GM21737 (cell line): ENCODE measurements at regions not wholly inside any gene's neighbourhood (a gene's known extent, or its start where the extent isn't known, plus 50 kb on each side); places are given as distances from the start of the nearest gene placed in this dataset.
"Not testable (repeated sequence)": the region's sequence is repeated elsewhere in the genome, so short reads cannot be mapped to it uniquely, and the experiment has no call there.

Source experiments
- ATAC-seq: cut with Tn5 transposase; IDR thresholded peaks from one replicate; pipeline ENCODE4 v1.9.1; 2021; ENCODE audit warnings: mild to moderate bottlenecking, moderate library complexity; ENCODE audit not compliant: unreplicated experiment

- ATAC-seq, result no peak
These were observed 915.9 kb downstream of the SLC6A15 start for GRCh38 chr12:83996671-83997070.

- ATAC-seq, result no peak
These were observed 927.5 kb downstream of the SLC6A15 start for GRCh38 chr12:83985084-83985483.

- ATAC-seq, result no peak
These were observed 932.2 kb downstream of the SLC6A15 start for GRCh38 chr12:83980398-83980797.

DNA sequence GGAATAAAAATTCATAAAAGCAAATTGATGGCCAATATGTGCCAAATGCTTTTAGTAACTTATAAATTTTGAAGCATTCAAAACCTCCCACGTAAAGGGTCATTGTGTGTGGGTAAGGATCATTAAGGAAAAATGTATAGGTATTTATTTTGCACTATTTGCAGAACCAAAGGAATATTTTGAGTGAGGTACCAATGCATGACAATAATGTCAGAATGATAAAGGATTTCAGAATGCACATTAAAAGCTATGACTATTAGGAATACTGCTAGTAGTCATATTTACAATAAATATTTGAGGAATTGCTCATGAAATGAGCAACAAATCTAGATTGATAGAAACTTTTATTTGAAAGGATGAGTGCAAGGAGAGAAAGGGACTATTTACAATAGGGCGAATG, 932.8 kb downstream of the SLC6A15 start:
- ATAC-seq, result no peak

DNA sequence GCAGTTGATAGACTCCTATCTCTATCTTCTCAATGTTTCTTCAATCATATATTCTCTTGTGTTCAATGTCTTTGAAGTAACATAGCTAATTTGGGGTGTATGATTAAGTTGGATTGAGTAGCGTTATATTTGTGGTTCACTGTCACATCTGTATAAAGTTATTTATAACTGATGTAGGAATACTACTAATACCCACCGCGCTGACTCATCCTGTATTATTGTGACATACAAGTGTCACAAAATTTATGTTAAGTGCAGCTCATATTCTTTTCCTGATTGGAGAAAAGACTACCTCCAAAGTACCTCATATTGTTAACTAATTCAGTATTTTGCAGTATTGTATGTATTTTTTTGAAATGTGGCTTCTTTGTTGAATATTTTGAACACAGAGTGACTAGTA, 940.8 kb downstream of the SLC6A15 start:
- no peak for ATAC-seq

DNA sequence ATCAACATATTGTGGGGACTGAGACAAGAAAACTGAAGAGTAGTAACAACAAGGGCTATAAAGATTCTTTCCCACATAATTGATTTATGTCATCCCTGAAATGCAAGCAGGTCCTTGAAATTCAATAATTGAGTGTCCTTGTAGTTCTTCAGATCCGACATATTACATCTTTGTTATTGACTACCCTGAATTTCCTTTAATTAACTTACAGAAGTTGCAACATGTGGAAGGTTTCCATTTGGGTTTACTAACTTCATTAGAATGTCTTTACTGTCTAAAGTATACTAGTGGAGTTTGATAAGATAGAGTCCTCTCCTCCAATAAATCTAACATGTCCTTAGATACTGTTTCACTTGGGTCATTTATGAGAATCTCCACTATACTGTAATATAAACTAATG, 951.8 kb downstream of the SLC6A15 start:
- ATAC-seq, result no peak

DNA sequence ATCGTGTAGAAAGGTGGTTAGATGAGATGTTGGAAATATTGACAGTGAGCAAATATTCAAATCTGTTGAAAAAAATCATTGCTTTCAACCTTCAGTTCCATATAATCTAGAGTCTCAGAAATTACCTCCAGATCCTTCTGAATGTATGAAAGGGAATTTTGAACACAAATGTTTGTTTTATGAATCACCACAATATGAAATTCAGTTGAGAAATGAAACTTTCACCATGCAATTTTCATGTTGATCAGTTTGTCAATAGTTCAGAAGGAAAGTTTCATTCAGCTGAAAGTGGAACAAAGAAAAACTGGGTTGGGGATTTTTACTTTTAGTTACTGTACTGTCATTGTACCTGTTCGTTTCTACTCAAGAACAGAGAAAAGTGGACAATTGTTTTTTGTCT, 953.6 kb downstream of the SLC6A15 start:
- ATAC-seq, result no peak

GRCh38 chr12:83954956-83955601, 957.5 kb downstream of the SLC6A15 start:
- no peak for ATAC-seq

DNA sequence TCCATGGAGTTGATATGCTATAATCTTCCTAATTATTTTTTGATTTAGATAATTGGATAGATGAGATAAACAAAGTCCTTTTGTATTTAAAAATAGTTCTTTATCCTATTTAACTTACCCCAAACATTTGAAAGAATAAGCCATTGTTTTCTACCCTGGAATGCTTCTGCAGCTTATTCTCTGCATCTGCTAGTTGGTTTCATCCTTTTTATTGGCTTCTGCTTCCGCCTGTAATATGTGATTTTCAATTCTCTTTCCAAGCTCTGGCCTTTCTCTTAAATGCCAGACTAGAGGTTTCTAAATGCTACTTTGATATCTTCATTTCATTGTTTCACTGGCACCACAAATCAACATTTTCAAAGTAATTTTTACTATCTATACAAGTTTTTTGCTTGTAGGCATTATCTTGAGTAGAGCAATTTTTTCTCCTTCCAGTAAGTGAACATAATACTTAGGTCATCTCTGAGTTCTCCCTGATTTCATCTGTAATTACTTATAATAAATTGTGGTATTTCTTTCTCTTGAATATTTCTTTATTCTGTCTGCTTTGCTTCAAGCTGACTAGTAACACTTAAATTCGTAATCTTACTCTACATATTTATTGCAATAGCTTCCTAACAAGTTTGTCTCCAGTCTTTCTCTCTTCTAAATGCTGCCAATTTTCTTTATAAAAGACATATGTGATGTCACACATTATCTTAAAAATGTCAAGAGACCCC, 958.4 kb downstream of the SLC6A15 start:
- ATAC-seq, result no peak

- ATAC-seq, result no peak
These were observed 966.7 kb downstream of the SLC6A15 start for GRCh38 chr12:83945871-83946270.

DNA sequence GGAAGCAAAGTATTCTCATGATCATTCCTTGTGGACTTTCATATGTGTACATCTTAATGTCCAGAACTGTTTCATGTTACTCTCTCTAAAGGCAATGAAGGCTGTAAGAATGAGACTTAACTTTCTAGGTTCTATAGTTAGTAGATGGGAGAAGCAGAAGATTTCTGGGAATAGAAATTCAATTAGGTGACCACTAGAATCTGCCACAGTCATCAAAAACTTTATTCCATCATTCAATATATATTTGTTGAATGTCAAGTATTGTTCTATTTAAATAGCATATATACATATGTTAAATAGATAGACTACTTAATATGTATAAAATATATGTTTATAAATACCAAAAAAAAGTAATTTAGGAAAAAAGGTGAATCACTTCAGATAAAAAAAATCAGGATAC, 972.9 kb downstream of the SLC6A15 start:
- no peak for ATAC-seq

GRCh38 chr12:83933615-83934014, 979.0 kb downstream of the SLC6A15 start:
- ATAC-seq, result no peak

DNA sequence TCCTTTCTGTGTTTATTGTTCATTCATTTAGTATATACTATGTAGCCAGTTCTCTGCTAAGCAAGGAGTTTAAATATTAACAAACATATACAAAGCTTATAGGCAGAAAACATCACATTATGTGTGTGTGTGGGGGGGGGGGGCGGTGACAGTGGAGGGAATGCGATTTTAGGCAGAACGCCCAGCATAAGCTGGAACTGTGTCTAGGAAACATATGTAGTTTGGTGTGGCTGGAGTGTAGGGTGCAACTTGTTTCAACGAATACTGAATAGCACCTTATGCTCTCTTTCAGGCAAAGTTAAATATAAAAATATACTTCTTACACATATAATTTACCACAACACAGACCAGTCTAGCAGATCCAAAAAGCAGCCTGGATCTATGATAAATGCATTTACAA, 980.6 kb downstream of the SLC6A15 start:
- no peak for ATAC-seq

DNA sequence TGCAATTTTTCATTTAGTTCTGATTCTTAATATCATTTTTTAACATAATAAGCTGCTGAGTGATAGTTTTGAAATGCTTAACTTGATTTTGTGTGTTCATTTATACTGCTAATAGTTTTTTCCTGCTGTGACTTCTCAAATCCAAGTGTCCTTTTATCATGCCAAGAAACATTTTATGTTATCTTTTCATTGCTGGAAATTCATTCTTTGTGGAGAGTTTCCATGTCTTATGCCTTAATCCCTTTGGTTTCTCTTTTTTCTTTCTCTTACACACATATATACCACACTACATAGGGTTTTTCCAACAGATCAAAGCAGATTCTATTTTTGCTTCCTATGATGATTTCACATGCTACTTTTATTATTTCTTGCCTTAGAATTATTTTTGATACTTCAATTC, 981.1 kb downstream of the SLC6A15 start:
- ATAC-seq, result no peak

DNA sequence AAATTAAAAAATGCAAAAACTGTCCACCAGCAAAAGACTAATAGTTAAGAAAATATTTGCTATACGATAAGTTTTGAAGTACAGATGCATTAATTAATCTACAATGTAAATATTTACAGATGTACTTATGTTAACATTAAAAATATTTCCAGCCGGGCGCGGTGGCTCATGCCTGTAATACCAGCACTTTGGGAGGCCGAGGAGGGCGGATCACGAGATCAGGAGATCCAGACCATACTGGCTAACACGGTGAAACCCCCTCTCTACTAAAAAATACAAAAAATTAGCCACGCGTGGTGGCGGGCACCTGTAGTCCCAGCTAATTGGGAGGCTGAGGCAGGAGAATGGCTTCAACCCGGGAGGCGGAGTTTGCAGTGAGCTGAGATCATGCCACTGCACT, 982.8 kb downstream of the SLC6A15 start:
- ATAC-seq, result not testable (repeated sequence)

DNA sequence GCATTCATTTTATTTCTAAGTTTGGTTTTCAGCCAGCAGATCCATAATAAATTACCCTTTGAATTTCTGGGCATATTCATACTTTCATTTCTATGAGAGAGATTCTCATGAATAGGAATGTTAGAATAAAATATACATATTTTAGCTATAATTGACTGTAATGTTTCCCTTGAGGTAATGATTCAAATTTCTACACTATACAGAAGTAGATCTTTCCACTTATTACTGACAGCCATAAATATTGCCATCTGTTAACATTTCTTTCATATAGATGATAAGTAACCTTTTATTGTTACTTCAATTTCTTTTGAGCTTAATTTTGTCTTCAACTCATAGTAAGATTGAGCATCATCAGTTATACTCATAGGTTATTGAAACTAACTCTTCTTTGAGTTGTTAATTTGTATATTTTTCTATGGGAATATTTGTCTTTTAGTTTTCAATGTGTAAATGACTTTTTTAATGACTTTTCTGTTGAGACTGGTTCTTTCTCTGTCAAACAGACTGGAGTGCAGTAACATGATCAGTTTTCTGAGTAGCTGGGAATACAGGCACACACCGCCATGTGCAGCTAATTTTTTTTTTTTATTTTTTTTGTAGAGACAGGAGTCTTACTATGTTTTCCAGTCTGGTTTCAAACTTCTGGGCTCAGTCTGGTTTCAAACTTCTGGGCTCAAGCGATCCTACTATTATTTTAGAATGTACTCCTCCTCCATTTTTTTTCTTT, 991.6 kb downstream of the SLC6A15 start:
- ATAC-seq, result no peak

- no peak for ATAC-seq
These were observed 993.5 kb downstream of the SLC6A15 start for GRCh38 chr12:83919081-83919480.

- ATAC-seq, result no peak
These were observed 1008.4 kb downstream of the SLC6A15 start for GRCh38 chr12:83904175-83904574.

DNA sequence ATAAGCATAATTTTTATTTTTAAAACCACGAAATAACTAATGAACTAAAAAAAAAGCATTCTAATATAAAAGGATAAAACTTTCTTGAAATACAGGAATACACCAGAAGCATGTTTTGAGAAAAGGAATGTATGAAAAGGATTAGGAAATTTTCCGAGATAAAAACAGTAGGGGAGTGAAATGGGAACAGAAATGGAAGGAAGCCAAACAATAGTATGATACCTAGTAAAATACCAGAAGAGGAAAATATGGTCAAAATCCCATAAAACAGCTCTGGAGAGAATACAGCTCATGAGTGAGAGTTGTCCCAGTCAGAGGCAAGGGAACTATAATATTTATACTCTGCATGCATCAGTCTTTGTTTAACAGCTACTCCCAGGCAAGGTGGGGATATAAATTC, 1016.2 kb downstream of the SLC6A15 start:
- no peak for ATAC-seq

DNA sequence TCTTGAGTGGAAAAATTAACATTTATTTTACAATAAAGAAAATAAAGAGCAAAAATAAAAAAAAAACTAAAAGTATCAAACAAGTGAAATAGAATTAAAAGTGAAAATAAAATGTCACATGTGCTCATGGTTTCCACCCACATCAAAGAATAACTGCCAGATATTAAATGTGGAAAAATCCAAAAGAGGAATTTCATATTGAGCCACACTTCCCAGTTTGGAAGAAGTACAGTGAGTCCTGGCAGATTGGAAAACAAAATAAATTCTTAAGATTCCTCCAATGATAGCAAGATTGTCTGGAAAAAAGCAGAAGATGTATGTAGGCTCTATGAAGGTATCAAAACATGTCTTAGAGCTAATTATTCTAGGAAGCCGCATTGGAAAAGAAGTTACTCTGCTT, 1019.5 kb downstream of the SLC6A15 start:
- ATAC-seq, result no peak

DNA sequence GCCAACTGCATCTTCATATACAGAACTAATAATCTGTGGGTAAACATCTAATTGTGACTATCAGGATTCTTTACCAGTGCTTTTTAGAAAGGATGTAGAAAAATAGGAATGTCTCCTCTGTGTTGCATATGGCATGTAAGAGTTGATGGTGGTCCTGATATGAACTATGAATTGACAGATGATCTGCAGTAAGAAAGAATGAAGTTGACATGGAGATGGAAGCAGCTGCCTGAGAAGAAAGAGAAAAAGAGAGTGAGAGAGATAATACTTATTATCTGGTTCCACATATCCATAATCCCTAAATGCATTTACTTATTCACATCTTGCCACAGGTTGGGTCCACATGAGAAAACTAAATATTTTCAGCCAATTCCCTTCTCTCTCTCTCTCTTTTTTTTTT, 1022.9 kb downstream of the SLC6A15 start:
- no peak for ATAC-seq

GRCh38 chr12:83886479-83886878, 1026.1 kb downstream of the SLC6A15 start:
- no peak for ATAC-seq
